ENCODE measurements at regions not wholly inside any gene's neighbourhood (a gene's known extent, or its start where the extent isn't known, plus 50 kb on each side); places are given as distances from the start of the nearest gene placed in this dataset.

DNA sequence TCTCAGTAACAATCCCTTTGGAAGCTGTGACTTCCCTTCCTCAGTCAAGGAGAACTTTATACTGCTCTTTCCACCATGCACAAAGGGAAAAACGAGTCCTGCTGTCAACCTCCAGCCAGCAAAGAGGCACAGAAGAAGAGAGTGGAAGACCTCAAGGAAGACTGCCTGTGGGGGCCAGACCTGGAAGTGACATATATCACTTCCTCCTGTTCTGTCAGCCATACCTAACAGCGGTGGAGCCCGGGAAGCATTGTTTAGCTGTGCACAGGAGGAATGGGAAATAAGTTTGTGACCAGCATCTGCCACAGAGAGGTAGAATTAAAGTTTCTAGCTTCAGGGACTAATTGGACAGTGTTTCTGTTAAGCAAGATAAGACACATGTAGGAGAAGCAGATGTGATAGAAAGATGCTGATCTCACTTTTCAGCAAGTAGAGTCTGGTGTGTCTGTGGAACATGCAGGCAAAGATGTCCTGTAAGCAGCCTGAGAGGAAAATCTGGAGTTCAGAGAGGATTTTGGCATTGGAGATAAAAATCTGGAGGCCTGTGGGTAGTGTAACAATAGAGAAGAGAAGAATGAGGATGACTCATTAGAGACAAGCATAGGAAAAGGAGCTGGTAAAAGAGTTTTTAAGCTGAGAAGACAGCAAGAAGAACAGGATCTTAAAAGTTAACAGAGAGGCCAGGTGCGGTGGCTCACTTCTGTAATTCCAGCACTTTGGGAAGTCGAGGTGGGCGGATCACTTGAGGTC, 141.6 kb upstream of the CPSF6 start:
- H3K27me3 Mint-ChIP-seq (ENCODE audit: low read depth), result no peaks in the 10 kb centered on the region
- no peaks in the 10 kb centered on the region for H3K36me3 Mint-ChIP-seq
- DNase-seq (ENCODE audit: low spot score in 2 of 2, unreplicated experiment in 2 of 2), result no peak
- H3K4me1 Mint-ChIP-seq, result no peaks in the 10 kb centered on the region
- no peaks in the 10 kb centered on the region for H3K9me3 Mint-ChIP-seq
- no peak overlapping the region for H3K27ac Mint-ChIP-seq
- H3K4me3 Mint-ChIP-seq, result no peak overlapping the region
- TF ChIP-seq, protein P1, sequence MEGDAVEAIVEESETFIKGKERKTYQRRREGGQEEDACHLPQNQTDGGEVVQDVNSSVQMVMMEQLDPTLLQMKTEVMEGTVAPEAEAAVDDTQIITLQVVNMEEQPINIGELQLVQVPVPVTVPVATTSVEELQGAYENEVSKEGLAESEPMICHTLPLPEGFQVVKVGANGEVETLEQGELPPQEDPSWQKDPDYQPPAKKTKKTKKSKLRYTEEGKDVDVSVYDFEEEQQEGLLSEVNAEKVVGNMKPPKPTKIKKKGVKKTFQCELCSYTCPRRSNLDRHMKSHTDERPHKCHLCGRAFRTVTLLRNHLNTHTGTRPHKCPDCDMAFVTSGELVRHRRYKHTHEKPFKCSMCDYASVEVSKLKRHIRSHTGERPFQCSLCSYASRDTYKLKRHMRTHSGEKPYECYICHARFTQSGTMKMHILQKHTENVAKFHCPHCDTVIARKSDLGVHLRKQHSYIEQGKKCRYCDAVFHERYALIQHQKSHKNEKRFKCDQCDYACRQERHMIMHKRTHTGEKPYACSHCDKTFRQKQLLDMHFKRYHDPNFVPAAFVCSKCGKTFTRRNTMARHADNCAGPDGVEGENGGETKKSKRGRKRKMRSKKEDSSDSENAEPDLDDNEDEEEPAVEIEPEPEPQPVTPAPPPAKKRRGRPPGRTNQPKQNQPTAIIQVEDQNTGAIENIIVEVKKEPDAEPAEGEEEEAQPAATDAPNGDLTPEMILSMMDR (IDR thresholded peaks at IDR 0.05; ENCODE audit: unreplicated experiment), result no peak

DNA sequence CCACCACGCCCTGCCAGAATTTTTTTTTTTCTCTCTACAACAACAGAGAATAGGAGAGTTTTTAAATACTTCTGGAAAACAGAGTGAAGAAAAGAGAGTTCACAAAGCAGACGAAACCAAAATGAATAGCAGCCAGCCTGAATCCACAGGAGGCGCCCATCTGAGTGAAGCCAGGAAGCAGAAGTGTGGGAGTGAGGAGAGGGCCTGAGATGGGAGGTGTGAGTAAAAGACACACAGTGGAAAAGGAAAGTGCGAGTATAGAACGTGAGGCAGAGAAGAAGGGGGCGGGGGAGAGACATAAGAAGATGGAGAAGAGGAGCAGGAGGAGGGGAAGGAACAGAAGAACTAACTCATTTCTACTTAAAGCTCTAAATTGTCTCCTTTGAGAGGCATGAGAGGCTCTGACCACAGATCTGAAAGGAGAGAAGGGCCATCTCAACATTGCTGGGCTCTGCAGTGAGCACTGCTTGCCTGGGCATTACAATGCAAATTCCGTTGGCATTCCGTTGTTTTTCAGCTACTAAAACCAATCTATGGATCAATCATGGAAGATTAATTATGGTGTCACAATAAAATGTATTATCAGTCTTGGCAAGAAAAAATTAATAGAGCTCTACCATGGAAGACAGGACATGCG, 140.1 kb upstream of the CPSF6 start:
- TF ChIP-seq, protein P1 (IDR thresholded peaks at IDR 0.05; ENCODE audit: unreplicated experiment), result no peak
- no peak for DNase-seq (ENCODE audit: low spot score in 2 of 2, unreplicated experiment in 2 of 2)
- H3K27ac Mint-ChIP-seq, result no peak overlapping the region

DNA sequence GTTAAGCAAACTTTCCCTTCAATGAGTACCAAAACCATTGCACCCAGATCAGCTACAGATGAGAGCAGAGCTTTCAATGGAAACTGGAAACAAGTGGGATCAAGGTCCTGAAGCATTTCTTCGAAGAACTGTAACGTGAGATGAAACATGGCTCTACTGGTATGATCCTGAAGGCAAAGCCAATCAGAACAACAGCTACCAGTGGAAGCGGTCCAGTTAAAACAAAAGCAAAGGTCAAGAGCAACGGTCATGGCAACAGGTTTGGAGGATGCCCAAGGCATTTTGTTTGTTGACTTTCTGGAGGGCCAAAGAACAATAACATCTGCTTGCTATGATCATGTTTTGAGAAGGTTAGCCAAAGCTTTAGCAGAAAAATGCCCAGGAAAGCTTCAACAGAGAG, 137.9 kb upstream of the CPSF6 start:
- no peaks in the 10 kb centered on the region for H3K36me3 Mint-ChIP-seq
- no peak overlapping the region for H3K4me3 Mint-ChIP-seq
- H3K27ac Mint-ChIP-seq, result no peak overlapping the region
- TF ChIP-seq, protein P1 (IDR thresholded peaks at IDR 0.05; ENCODE audit: unreplicated experiment), result no peak
- peaks cover 16% of the 10 kb centered on the region for H3K4me1 Mint-ChIP-seq
- no peak for DNase-seq (ENCODE audit: low spot score in 2 of 2, unreplicated experiment in 2 of 2)
- no peaks in the 10 kb centered on the region for H3K27me3 Mint-ChIP-seq (ENCODE audit: low read depth)
- no peaks in the 10 kb centered on the region for H3K9me3 Mint-ChIP-seq

More for the DNA sequence above, 140.1 kb upstream of the CPSF6 start:
- H3K4me1 Mint-ChIP-seq, result peaks cover 3% of the 10 kb centered on the region
- no peaks in the 10 kb centered on the region for H3K9me3 Mint-ChIP-seq
- H3K27me3 Mint-ChIP-seq (ENCODE audit: low read depth), result no peaks in the 10 kb centered on the region
- no peaks in the 10 kb centered on the region for H3K36me3 Mint-ChIP-seq
- no peak overlapping the region for H3K4me3 Mint-ChIP-seq

DNA sequence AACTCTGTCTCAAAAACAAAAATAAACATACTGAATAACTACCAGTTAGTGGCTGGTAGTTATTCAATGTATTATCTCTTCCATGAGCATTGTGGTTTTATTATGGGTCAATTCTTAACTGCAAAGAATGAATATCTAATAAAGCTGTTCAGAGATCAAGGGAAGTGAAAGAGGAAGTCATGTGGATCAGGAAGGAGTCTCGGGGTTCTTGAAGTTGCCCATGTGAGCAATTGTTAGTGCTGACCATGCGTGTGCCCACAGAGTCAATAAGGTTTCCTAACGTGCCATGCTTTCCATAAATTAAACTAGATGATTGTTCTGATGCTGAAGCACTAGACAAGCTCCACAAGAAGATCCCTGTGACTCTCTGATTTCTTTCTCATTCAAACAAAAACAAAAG, 136.5 kb upstream of the CPSF6 start:
- Mint-ChIP-seq H3K4me1 (peaks cover 24% of the 10 kb centered on the region), H3K9me3 (no peaks in the 10 kb centered on the region), H3K4me3 (no peak overlapping the region), H3K27ac (no peak overlapping the region), H3K36me3 (no peaks in the 10 kb centered on the region), H3K27me3 (ENCODE audit: low read depth) (no peaks in the 10 kb centered on the region)
- DNase-seq (ENCODE audit: low spot score in 2 of 2, unreplicated experiment in 2 of 2), result no peak
- TF ChIP-seq, protein P1 (IDR thresholded peaks at IDR 0.05; ENCODE audit: unreplicated experiment), result no peak

DNA sequence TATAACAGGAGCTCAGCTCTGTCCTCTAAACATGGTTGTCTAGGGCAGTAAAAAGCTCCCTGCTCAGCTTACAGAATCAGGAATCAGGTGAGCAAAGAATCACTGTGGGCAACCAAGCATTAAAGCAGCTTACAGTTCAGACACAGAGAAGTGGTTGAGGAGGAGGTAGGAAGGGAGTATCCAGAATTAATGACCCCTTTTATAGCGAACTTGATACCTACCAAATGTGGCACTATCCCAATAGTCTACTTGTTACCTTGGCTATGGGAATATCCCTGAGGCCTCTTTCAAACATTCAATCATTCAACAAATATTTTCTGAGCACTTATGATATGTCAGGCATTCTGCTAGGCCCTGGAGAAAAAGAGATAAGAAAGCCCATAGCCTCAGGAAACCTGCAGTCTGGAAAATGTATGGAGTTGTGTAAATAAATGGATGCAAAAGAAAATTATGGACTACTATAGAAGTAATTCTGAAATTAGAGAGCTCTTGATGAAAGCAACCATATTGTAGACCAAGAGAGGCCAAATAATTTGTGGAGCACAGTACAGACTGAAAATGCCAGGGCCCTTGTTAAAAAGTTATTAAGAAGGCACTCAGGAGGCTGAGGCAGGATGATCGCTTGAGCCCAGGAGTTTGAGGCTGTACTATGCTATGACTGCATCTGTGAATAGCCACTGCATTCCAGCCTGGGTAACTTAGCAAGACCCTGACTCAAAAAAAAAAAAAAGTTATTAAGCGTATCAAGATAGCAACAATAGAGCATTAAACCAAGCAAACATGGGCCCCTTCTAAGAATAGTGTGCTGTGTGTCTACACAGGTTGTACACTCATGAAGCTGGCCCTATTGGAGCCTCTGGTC, 134.0 kb upstream of the CPSF6 start:
- Mint-ChIP-seq H3K27ac (peak overlapping the region; percentile 91), H3K9me3 (no peaks in the 10 kb centered on the region), H3K36me3 (no peaks in the 10 kb centered on the region), H3K4me1 (peaks cover 33% of the 10 kb centered on the region), H3K27me3 (ENCODE audit: low read depth) (no peaks in the 10 kb centered on the region), H3K4me3 (no peak overlapping the region)
- TF ChIP-seq, protein P1 (IDR thresholded peaks at IDR 0.05; ENCODE audit: unreplicated experiment), result no peak
- no peak for DNase-seq (ENCODE audit: low spot score in 2 of 2, unreplicated experiment in 2 of 2)

Measured in mesothelial cell of epicardium (in vitro differentiated cells).